ENCODE measurements at regions not wholly inside any gene's neighbourhood (a gene's known extent, or its start where the extent isn't known, plus 50 kb on each side); places are given as distances from the start of the nearest gene placed in this dataset.

- TF ChIP-seq PTBP1 (IDR thresholded peaks at IDR 0.05; ENCODE audit: low read depth, low read length) (no peak), HNRNPUL1 (IDR thresholded peaks at IDR 0.05; ENCODE audit: low read length) (no peak), MEF2A (IDR thresholded peaks at IDR 0.05; ENCODE audit: control insufficient read depth, low read depth, low read length) (peak; percentile 95), MYBL2 (IDR thresholded peaks at IDR 0.05; ENCODE audit: low read depth) (no peak), MYBL2 (CRISPR knock-in tag; IDR thresholded peaks at IDR 0.05; ENCODE audit: borderline replicate concordance) (no peak), SRSF9 (IDR thresholded peaks at IDR 0.05; ENCODE audit: borderline replicate concordance, low read depth, low read length) (no peak), NFATC3 (IDR thresholded peaks at IDR 0.05) (no peak), ZNF551 (CRISPR knock-in tag; IDR thresholded peaks at IDR 0.05) (no peak), PATZ1 (CRISPR knock-in tag; IDR thresholded peaks at IDR 0.05; ENCODE audit: borderline replicate concordance) (no peak), SMAD3 (CRISPR knock-in tag; conservative IDR thresholded peaks at IDR 0.05) (no peak; the same call in 1 of the 2 replicates), NR2C1 (IDR thresholded peaks at IDR 0.05) (no peak), NR2C1 (tag; IDR thresholded peaks at IDR 0.05) (peak; percentile 80), CREB3 (tag; conservative IDR thresholded peaks at IDR 0.05; ENCODE audit: low read depth) (peak; percentile 91), NKRF (IDR thresholded peaks at IDR 0.05; ENCODE audit: borderline replicate concordance) (no peak), STAT5B (CRISPR knock-in tag; IDR thresholded peaks at IDR 0.05) (no peak), TRIM24 (IDR thresholded peaks at IDR 0.05) (peak; percentile 43 to 75; a peak in 3 of 4 replicates), TSHZ1 (CRISPR knock-in tag; IDR thresholded peaks at IDR 0.05) (no peak), MIER1 (IDR thresholded peaks at IDR 0.05; ENCODE audit: low read depth) (no peak), MXI1 (IDR thresholded peaks at IDR 0.05; ENCODE audit: low read depth, low read length) (no peak), ZNF184 (CRISPR knock-in tag; IDR thresholded peaks at IDR 0.05) (no peak), SRF (CRISPR knock-in tag; IDR thresholded peaks at IDR 0.05) (peak in 1 of 2 experiments; percentile 91; a peak in 2 of 4 replicates), HCFC1 (IDR thresholded peaks at IDR 0.05; ENCODE audit: low read depth, low read length) (no peak)
Observed at GRCh38 chr6:4371207-4371921, 236.0 kb upstream of the ECI2 start (continued).

Measured in K562 (cell line).